Left kidney (tissue), 1 donor: ENCODE measurements at regions not wholly inside any gene's neighbourhood (a gene's known extent, or its start where the extent isn't known, plus 50 kb on each side); places are given as distances from the start of the nearest gene placed in this dataset.
"Not testable (repeated sequence)": the region's sequence is repeated elsewhere in the genome, so short reads cannot be mapped to it uniquely, and the experiment has no call there.

Source experiments
- DNase-seq: peaks from one replicate; pipeline ENCODE4 v3.0.0-alpha.2; 2013

DNA sequence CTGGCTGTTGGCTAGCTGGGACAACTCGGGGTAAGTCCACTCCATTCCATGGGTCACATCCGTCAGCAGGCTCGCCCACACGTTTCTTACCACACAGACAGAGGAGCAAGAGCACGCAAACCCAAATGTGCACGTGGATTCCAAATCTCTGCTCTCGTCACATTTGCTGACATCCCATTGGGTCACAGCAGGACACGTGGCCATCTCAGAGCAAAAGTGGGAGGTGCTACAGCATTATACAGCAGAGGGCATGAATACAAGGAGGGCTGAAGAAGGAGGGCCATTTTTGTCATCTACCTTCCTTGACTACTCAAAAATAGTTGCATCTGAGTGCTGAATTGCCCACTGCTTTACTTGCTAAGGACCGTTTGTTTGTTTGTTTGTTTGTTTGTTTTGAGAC is 84.7 kb downstream of the RBBP6 start:
- DNase-seq: no peak

DNA sequence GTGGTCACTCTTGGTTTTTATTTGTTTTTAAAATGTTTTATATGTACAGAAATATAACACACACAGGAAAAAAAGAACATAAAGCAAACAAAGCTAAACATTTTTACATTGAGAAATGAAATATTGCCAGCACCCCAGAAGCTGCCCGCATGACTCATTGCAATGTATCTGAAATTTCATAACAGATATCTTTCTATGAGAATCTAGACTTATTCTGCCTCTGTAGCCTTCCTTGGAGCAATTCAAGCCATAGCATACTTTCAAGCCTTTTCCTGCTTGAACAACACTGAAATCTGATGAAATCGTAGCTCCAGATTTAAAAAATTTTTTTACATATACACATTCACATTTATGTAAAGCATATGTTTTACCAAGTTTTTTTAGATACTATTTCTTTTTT is 86.9 kb downstream of the RBBP6 start:
- no peak for DNase-seq

DNA sequence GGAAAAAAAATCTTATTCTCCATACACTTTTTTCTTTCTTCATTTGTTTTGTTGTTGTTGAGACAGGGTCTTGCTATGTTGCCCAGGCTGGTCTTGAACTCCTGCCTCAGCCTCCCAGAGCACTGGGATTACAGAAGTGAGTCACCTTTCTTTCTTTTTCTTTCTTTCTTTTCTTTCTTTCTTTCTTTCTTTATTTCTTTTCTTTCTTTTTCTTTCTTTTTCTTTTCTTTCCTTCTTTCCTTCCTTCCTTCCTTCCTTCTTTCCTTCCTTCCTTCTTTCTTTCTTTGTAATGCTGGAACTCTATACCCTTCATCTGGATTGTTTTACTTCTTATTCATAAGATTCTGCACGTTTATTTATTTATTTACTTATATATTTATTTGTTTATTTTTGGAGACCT is 94.5 kb upstream of the TNRC6A start:
- no peak for DNase-seq

DNA sequence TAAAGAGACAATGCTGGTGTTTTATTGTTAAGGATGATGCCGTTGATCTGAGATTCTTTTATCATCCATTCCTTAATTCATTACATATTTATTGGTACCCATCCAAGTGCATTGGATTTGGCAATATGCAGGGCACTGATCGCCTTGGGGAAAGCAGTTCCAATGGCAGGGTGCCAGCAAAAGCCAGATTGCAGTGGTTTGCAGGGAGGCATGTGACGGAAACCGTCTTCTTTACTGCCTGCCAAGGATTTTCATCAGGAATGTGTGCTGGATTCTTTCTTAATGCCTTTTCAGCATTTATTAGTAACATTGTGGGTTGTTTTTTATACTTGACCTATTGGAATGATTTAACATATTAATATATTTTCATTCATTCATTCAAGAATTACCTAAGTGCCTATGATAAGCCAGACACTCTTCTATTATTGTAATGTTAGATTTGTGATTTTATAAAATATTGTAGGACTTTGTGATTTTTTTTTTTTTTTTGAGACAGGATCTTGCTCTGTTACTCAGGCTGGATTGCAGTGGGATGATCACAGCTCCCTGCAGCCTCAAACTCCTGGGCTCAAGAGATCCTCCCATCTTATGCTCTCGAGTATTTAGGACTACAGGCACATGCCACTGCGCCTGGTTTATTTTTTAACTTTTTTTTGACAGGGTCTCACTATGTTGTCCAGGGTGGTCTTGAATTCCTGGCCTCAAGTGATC is 93.4 kb upstream of the TNRC6A start:
- DNase-seq: peak; percentile 28

DNA sequence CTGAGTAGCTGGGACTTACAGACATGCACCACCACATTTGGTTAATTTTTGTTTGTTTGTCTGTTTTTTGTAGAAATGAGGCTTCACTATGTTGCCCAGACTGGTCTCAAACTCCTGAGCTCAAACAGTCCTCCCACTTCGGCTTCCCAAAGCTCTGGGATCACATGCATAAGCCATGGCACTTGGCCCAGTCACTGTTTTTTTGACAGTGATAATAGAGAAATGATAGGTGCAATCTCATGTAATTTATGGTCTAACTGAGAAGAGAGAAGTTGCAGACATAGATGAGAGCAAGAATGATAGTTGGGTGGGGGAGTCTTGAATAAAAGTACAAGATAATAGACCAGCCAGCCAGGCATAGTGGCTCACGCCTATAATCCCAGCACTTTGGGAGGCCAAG is 89.7 kb upstream of the TNRC6A start:
- no peak for DNase-seq

DNA sequence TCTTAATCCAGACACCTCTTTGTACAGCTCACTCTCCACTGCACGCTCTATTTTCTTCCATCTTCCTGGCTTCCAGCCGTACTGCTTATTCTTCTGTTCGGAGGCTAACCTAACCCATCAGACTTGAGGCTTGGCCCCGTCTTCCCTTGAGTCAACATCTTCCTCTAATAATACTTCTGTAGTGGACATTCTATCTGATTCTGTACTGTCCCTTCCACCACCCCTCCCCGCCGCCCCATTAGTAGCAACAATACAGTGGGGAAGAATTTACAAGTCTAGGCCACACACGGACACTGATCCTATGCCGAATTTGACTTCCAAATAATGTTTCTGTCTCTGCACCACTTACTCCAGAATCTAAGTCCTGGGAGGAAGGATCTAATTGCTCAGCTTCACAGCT is 86.0 kb upstream of the TNRC6A start:
- DNase-seq: no peak

DNA sequence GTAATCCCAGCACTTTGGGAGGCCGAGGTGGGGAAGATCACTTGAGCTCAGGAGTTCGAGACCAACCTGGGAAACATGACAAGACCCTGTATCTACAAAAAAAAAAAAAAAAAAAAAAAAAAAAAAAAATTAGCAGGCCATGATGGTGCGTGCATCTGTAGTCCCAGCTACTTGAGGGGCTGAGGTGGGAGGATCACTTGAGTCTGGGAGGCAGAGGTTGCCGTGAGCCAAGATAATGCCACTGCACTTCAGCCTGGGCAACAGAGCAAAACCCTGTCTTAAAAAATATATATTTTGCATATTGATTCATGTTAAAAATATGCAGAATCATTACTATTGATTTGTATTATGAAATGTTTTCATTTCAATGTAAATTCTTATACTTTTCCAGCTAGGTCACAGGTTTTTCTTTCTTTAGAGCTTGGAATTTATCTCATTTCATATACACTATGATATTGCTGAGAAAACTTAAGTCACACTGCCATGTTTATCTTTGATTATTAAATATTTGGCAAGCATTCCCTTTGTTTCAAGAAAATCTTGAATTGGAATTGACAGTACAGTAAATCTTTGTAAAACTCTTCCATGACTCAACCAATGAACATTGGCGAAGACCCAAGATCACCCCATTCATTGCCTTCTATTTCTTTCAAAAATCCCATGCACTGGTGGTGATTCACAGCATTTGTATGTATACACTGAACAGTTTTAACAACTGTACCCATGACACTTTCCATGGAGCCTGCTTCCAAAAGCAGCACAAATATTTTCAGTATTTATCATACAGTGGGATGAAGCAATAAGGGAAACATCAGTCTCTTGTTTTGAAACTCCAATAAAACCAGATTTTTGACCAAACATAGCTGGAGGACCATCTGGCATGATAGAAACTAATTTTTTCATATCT is 83.5 kb upstream of the TNRC6A start:
- DNase-seq: no peak

DNA sequence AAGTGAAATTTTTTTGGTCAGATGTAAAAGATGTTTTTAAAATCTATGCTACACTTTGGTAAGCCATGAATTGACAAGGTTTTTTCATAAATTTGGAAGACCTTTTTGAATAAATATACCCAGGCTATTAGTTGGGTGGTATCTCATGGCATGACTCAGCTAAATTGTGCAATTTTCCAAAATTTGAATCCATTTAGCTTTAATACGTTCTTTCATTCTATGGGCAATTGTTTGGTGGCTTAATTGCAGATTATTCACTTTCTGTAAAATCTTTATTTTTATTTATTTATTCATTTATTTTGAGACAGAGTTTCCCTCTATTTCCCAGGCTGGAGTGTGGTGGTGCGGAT is 82.8 kb upstream of the TNRC6A start:
- DNase-seq: no peak

DNA sequence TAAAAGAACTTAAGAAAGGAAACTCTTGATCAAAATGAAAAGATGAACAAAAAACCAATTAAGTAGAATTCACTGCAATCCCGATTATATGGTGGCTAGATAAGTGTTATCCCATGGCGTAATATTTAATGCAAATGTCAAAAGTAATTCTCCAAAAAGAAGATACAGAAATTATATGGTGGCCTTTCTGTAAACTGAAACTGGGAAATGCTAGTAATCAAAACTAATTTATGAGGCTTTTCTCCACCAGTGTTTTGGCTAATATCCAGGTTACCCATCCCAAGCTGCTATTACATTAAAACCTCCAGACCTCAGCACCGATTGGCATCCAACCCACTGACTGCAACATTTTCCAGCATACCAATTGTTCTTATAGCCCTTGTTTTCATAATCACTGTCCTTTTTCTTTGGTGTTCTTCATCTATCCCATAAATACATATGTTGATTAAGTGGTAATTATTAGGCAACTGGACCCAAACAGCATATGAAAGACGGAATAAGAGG is 77.2 kb upstream of the TNRC6A start:
- no peak for DNase-seq

DNA sequence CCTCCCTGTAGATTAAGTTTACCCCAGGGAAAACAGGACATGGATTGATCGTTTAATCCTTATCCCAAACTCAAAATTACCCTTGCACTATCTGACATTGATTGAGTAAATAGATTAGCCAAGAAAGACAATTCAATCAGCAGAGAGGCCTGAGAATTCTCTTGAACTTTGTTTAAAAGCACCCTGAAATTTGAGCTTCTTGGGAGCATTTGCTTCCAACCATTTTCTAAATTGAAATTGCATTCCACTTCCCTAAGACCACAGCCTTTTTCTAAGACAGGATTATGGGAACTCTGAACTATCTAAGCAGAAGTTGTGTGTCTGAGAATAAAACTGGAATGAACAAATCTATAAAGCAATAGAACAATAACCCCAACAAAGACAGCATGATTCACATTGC is 76.6 kb upstream of the TNRC6A start:
- no peak for DNase-seq

DNA sequence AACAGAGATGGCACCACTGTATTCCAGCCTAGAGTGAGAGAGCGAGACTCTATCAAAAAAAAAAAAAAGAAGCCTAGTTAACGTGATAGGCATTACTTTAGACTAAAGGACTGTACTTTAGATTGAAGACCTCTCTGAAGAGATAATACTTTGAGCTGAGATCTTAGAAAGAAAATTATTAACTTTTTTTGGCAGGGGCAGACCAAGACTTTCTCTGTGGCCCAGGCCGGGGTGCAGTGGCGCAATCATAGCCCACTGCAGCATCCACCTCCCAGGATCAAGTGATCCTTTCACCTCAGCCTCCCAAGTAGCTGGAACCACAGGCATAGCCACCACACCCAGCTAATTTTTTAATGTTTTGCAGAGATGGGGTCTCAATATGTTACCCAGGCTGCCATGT is 75.7 kb upstream of the TNRC6A start:
- DNase-seq: no peak

DNA sequence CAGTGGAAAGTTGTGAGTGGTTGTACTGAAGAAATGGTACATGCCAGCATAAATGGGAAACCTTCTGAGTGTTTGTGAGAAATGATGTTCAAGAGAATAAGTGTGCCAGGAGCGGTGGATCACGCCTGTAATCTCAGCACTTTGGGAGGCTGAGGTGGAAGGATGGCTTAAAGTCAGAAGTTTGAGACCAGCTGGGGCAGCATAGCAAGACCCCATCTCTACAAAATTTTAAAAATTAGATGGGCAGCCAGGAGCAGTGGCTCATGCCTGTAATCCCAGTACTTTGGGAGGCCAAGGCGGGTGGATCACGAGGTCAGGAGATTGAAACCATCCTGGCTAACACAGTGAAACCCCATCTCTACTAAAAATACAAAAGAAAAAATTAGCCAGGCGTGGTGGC is 63.5 kb upstream of the TNRC6A start:
- DNase-seq: not testable (repeated sequence)

DNA sequence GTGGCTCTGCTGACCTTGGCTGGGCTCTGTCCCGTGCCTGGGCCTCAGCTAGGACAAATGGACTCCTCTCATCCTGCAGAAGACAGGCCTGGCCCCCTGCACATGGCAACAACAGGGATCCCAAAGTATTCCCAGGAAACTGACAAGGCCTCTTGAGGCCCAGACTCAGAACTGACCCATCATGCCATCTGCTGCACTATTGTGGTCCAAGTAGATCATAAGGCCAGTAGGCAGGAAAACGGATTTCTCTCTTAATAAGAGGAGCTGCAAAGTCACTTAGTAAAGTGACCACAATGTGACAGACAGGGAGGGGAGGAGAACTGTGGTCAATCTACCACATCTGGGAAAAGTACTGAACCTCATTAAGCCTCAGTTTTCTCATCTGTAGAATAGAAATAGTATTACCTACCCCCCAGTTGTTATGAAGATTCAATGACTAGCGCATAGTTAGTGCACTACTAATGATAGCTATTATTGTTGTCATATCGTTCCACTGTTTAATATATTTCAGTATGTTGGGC is 62.1 kb upstream of the TNRC6A start:
- no peak for DNase-seq

DNA sequence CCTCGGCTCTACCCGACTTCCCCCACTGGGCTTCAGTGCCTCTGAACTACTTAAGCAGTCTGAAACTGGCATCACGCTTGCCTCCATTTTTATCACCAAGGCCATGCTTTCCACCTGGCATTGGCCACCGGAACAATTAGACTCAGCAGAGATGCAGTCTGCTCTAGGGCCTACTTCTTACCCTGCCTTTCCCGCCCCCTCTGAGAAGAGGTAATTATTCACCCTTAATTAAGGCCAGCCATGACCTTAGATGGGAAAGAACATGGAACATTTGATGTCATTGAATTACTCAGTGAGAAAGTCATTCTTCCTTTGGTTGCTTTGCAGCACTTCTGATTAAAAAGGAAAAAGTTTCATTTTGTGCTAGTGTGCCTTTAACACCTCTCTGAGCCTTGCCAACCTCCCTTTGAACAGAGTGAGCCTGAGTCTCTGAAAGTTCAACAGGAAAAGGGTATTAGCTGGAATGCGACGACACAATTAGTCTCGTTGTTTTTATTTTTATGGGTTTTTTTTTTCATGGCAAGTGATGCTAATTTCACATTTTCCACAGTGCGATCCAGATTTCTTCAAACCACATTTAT is 60.9 kb upstream of the TNRC6A start:
- no peak for DNase-seq

DNA sequence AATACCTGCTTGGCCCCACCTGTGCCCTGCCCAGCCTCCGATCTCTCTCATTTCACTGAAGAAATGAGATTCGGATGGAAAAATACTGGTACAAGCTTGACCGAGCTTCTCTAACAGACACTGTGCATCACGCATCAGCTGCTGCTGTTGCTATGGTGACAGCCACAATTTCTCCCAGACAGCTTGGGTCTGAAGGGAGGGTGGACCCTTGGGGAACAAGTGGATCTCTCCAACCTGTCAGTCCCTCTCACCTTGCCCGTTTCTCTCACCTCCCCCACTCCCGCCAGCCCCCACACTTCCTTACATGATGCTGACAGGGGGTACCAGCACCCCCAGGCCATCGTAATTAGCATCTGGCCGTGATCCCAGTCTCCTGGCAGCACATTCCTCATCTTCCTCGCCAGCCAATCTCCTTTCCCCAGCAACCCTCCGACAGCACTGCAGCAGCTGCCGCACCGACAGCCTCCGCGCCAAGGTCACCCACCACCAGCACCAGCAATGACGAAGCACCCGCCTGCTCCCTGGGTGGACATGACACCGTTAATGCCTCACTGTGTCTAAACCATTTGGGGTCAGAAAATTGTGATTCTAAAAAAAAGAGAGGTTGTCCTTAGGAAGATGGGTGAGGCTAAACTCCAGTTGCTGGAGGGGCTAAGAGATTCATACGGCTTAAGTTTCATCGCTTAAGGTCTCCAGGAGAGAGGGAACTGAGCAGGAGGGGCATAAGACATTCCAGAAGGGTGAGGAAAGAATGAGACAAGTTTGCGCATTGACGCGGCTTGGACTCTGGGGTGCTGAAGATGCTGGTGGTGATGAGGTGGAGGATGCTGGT is 58.6 kb upstream of the TNRC6A start:
- peak; percentile 67 for DNase-seq

DNA sequence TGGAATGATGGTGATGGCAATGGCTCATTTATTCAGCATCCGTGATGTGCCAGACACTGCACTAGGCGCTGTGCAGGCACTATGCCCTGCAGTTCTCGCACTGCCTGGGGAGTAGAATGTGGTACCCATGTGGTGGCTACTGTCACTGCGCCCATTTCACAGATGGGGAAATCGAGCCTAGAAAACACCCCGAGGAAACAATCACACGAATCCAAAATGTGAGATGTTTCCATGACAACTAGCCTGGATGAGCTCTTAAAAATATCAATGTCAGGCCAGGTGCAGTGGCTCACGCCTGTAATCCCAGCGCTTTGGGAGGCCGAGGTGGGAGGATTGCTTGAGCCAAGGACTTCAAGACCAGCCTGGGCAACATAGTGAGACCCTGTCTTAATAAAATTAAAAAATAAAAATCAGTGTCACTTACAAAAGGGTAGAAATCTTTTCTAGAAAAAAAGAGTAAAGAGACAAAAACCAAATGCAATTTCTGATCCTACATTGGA is 57.9 kb upstream of the TNRC6A start:
- no peak for DNase-seq

DNA sequence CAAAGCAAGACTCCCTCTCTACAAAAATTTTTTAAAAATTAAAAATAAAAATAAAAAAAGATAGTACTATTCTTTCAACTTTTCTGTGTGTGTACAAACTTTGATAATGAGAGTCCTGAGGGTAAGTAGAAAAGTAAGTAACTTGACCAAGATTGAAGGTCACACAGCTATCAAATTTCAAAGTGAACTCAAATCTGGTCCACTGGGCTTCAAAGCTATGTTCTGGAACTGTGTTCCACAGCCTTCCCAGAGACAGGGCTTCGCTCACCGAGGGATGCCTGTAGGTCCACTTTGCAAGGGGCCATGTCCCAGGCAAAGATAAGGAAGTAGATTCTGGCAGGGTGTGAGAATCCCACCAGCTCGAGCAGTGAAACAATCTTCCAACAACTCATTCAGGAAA is 56.3 kb upstream of the TNRC6A start:
- DNase-seq: no peak

DNA sequence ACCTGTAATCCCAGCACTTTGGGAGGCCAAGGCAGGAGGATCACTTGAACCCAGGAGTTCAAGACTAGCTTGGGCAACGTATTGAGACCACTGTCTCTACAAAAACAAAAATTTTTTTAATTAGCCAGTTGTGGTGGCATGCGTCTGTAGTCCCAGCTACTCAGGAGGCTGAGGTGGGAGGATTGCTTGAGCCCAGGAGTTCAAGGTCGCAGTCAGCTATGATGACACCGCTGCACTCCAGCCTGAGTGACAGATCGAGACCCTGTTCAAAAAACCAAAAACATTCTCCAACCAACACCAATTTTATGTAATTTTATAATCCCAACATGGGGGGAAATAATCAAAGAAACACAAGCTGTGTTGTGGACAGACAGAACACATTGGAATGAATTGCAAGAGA is 54.6 kb upstream of the TNRC6A start:
- no peak for DNase-seq

DNA sequence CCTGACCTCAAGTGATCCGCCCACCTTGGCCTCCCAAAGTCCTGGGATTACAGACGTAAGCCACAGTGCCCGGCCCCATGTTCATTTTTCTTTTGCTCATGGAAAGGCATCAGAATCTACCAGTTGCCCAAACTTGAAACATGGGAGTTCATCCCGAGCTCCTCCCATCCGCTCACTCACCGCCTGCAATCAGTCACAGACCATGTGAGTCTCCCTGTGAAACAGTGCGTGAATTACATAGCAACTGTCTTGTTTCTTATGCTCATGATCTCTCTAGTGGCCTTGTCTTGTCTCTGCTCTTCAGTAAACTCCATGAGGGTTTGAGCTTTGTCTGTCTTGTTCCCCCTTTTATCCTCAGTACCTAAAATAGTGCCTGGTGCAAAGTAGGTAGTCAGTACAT is 52.1 kb upstream of the TNRC6A start:
- no peak for DNase-seq
